Body of pancreas (tissue), 4 donors: ENCODE measurements at regions not wholly inside any gene's neighbourhood (a gene's known extent, or its start where the extent isn't known, plus 50 kb on each side); places are given as distances from the start of the nearest gene placed in this dataset.

Experiments
- ATAC-seq: fragments of 150-250 bp; one replicate; pipeline ENCODE4 v1.9.1; 2016
- DNase-seq, 4 donors: peaks; one replicate each; pipeline ENCODE4 v3.0.0-alpha.2; 2019
- H3K27ac ChIP-seq, 4 donors: fragments of 200-600 bp; sonication (generic); 1 replicate in 3 of 4; 2 replicates in 1 of 4; pipeline versions ENCODE4 v1.5.1 to v1.6.1; 2016 to 2019; ENCODE audit warnings: mild to moderate bottlenecking in 1 of 4, mixed read lengths in 1 of 4, moderate library complexity in 1 of 4
- H3K27me3 ChIP-seq, 2 donors: fragments of 200-600 bp; sonication (generic); one replicate each; pipeline ENCODE4 v1.6.0; 2016; ENCODE audit warnings: mild to moderate bottlenecking in 1 of 2
- H3K36me3 ChIP-seq, 2 donors: fragments of 200-600 bp; sonication (generic); replicated peaks in 1 of 2; 2 replicates each; pipeline ENCODE4 v1.5.1; 2016; ENCODE audit warnings: low read depth in 2 of 2; ENCODE audit not compliant: insufficient read depth in 1 of 2
- H3K4me1 ChIP-seq: fragments of 200-600 bp; sonication (generic); one replicate; pipeline ENCODE4 v1.6.0; 2016
- H3K4me3 ChIP-seq, 2 donors: fragments of 200-600 bp; sonication (generic); 1 replicate in 1 of 2; 2 replicates in 1 of 2; pipeline ENCODE4 v1.5.1; 2016 to 2019
- H3K9me3 ChIP-seq, 3 donors: fragments of 200-600 bp; sonication (generic); 1 replicate in 2 of 3; 2 replicates in 1 of 3; pipeline ENCODE4 v1.5.1; 2016
- CTCF ChIP-seq, 7 experiments: fragments of 450-650 bp in 4 of 7; fragments of 200-600 bp in 3 of 7; sonication (generic) in 3 of 7; IDR thresholded peaks; one replicate each; pipeline ENCODE4 v1.5.1; 2016 to 2019; ENCODE audit warnings: antibody characterized with exemption in 7 of 7
- POLR2A ChIP-seq, 3 donors: fragments of 450-650 bp; IDR thresholded peaks; one replicate each; pipeline ENCODE4 v1.6.1; 2016; ENCODE audit warnings: antibody characterized with exemption in 3 of 3, mild to moderate bottlenecking in 2 of 3
- WGBS, 2 donors: methylation state at CpG; one replicate each; pipeline ENCODE4 v1.1.5; 2017; 5-methylcytosine and 5-hydroxymethylcytosine counted together
- intact Hi-C: fragments of 100-400 bp; cut with DNase I; formaldehyde crosslinking; loops from one replicate; pipeline ENCODE4 v1.15.1; 2023

- H3K27ac ChIP-seq, result no peak overlapping the region
- H3K4me3 ChIP-seq, result no peak overlapping the region
- no peaks in the 10 kb centered on the region for H3K9me3 ChIP-seq
- H3K27me3 ChIP-seq, result no peaks in the 10 kb centered on the region
- H3K36me3 ChIP-seq, result no peaks in the 10 kb centered on the region
- ATAC-seq (no peak), DNase-seq (peak in 1 of 4 donors; percentile 48)
- H3K4me1 ChIP-seq, result peaks cover 10% of the 10 kb centered on the region
- WGBS, 2 donors, result 35 to 62% methylated on average over 4 of the region's 4 CpGs
- TF ChIP-seq POLR2A (IDR thresholded peaks at IDR 0.05) (no peak), CTCF (IDR thresholded peaks at IDR 0.05) (no peak)
- intact Hi-C loops, result no loop called here
Observed at GRCh38 chr15:35649575-35649974, 103.6 kb upstream of the DPH6 start.

- 66 to 69% methylated on average over 3 of the region's 3 CpGs for WGBS, 2 donors
- TF ChIP-seq POLR2A (IDR thresholded peaks at IDR 0.05), result no peak
- TF ChIP-seq CTCF (IDR thresholded peaks at IDR 0.05), result no peak
- no peak overlapping the region for H3K4me3 ChIP-seq
- ATAC-seq (no peak), DNase-seq (no peak)
- H3K4me1 ChIP-seq, result peaks cover 4% of the 10 kb centered on the region
- no peak overlapping the region for H3K27ac ChIP-seq
- no peaks in the 10 kb centered on the region for H3K9me3 ChIP-seq
- no peaks in the 10 kb centered on the region for H3K27me3 ChIP-seq
- intact Hi-C loops, result no loop called here
- H3K36me3 ChIP-seq, result no peaks in the 10 kb centered on the region
Observed at GRCh38 chr15:35654332-35654731, 108.4 kb upstream of the DPH6 start.

- ATAC-seq (no peak), DNase-seq (no peak)
- Histone ChIP-seq H3K27ac (no peak overlapping the region), H3K27me3 (no peaks in the 10 kb centered on the region), H3K4me1 (no peaks in the 10 kb centered on the region), H3K4me3 (no peak overlapping the region), H3K36me3 (no peaks in the 10 kb centered on the region), H3K9me3 (no peaks in the 10 kb centered on the region)
- WGBS, 2 donors, result 78 to 87% methylated on average over 4 of the region's 4 CpGs
- intact Hi-C loops, result no loop called here
- TF ChIP-seq CTCF (IDR thresholded peaks at IDR 0.05), result no peak
- no peak for TF ChIP-seq POLR2A (IDR thresholded peaks at IDR 0.05)
Observed at GRCh38 chr15:35657679-35658311, 111.8 kb upstream of the DPH6 start.

GRCh38 chr15:35663956-35664355 lies 118.0 kb upstream of the DPH6 start:
- no peak for ATAC-seq

More at GRCh38 chr15:35663956-35664355, 118.0 kb upstream of the DPH6 start:
- Histone ChIP-seq H3K9me3 (no peaks in the 10 kb centered on the region), H3K27me3 (no peaks in the 10 kb centered on the region), H3K27ac (no peak overlapping the region), H3K4me3 (no peak overlapping the region), H3K4me1 (peaks cover 9% of the 10 kb centered on the region), H3K36me3 (no peaks in the 10 kb centered on the region)
- TF ChIP-seq CTCF (IDR thresholded peaks at IDR 0.05), result no peak
- no peak for TF ChIP-seq POLR2A (IDR thresholded peaks at IDR 0.05)
- intact Hi-C loops, result no loop called here
- 57 to 69% methylated on average over 2 of the region's 2 CpGs for WGBS, 2 donors
- no peak for DNase-seq
